HepG2 (cell line): ENCODE measurements at regions not wholly inside any gene's neighbourhood (a gene's known extent, or its start where the extent isn't known, plus 50 kb on each side); places are given as distances from the start of the nearest gene placed in this dataset.

ENCODE experiments used
- BRCA1 ChIP-seq: sonication (generic); formaldehyde crosslinking; IDR thresholded peaks from 2 replicates; pipeline ENCODE4 v1.4.0; 2020; ENCODE audit warnings: missing genetic modification reagents
- EZH2 ChIP-seq: conservative IDR thresholded peaks from 2 replicates; pipeline ENCODE4 v1.6.1; 2012; ENCODE audit warnings: mild to moderate bottlenecking, low read depth, low read length, moderate library complexity
- FOXK1 ChIP-seq: sonication (generic); formaldehyde crosslinking; IDR thresholded peaks from 2 replicates; pipeline ENCODE4 v1.4.0; 2020; ENCODE audit warnings: low read depth, missing genetic modification reagents, borderline replicate concordance
- HOXA9 ChIP-seq: sonication (generic); formaldehyde crosslinking; IDR thresholded peaks from 2 replicates; pipeline ENCODE4 v1.8.1; 2022; ENCODE audit warnings: missing genetic modification reagents, mild to moderate bottlenecking, moderate library complexity, borderline replicate concordance
- MLLT10 ChIP-seq: sonication (generic); formaldehyde crosslinking; IDR thresholded peaks from 2 replicates; pipeline ENCODE4 v1.4.0; 2020; ENCODE audit warnings: missing genetic modification reagents
- NFIB ChIP-seq: sonication (generic); formaldehyde crosslinking; IDR thresholded peaks from 2 replicates; pipeline ENCODE4 v1.9.0; 2021; ENCODE audit warnings: missing genetic modification reagents, mild to moderate bottlenecking, borderline replicate concordance
- NFRKB ChIP-seq: fragments of 450-650 bp; IDR thresholded peaks from 2 replicates; pipeline ENCODE4 v1.6.1; 2017
- PITX1 ChIP-seq: sonication (generic); formaldehyde crosslinking; IDR thresholded peaks from 2 replicates; pipeline ENCODE4 v1.5.1; 2020; ENCODE audit warnings: mild to moderate bottlenecking, missing genetic modification reagents
- POLR2AphosphoS2 ChIP-seq: IDR thresholded peaks from 2 replicates; pipeline ENCODE4 v1.6.1; 2011; ENCODE audit warnings: low read depth, low read length, improper control_type of control experiment
- RFX5 ChIP-seq: IDR thresholded peaks from 2 replicates; pipeline ENCODE4 v1.6.1; 2011; ENCODE audit warnings: low read depth, low read length, improper control_type of control experiment
- SP140L ChIP-seq: sonication (generic); formaldehyde crosslinking; IDR thresholded peaks from 2 replicates; pipeline ENCODE4 v1.4.0; 2020; ENCODE audit warnings: missing genetic modification reagents, borderline replicate concordance
- ZMYM4 ChIP-seq: sonication (generic); formaldehyde crosslinking; IDR thresholded peaks from 2 replicates; pipeline ENCODE4 v1.8.1; 2023; ENCODE audit warnings: mild to moderate bottlenecking, missing genetic modification reagents
- ZNF121 ChIP-seq: sonication (generic); formaldehyde crosslinking; IDR thresholded peaks from 2 replicates; pipeline ENCODE4 v1.5.0; 2020; ENCODE audit warnings: mild to moderate bottlenecking, missing genetic modification reagents
- ZNF207 ChIP-seq: fragments of 450-650 bp; IDR thresholded peaks from 2 replicates; pipeline ENCODE4 v1.6.1; 2016; ENCODE audit warnings: antibody characterized with exemption, borderline replicate concordance
- ZNF317 ChIP-seq: sonication (generic); formaldehyde crosslinking; IDR thresholded peaks from 2 replicates; pipeline ENCODE4 v1.5.0; 2020; ENCODE audit warnings: mild to moderate bottlenecking, missing genetic modification reagents
- ZNF383 ChIP-seq: sonication (generic); formaldehyde crosslinking; IDR thresholded peaks from 2 replicates; pipeline ENCODE4 v1.4.0; 2020; ENCODE audit warnings: missing genetic modification reagents, mild to moderate bottlenecking, borderline replicate concordance
- ZNF451 ChIP-seq: sonication (generic); formaldehyde crosslinking; IDR thresholded peaks from 2 replicates; pipeline ENCODE4 v1.5.0; 2020; ENCODE audit warnings: mild to moderate bottlenecking, missing genetic modification reagents
- ZNF468 ChIP-seq: sonication (generic); formaldehyde crosslinking; IDR thresholded peaks from 2 replicates; pipeline ENCODE4 v1.8.0; 2022; ENCODE audit warnings: mild to moderate bottlenecking, moderate library complexity, missing genetic modification reagents
- ZNF530 ChIP-seq: sonication (generic); formaldehyde crosslinking; IDR thresholded peaks from 2 replicates; pipeline ENCODE4 v1.5.0; 2020; ENCODE audit warnings: low read depth, mild to moderate bottlenecking, missing genetic modification reagents
- ZNF556 ChIP-seq: sonication (generic); formaldehyde crosslinking; IDR thresholded peaks from 2 replicates; pipeline ENCODE4 v1.4.0; 2020; ENCODE audit warnings: mild to moderate bottlenecking, missing genetic modification reagents, borderline replicate concordance
- ZSCAN31 ChIP-seq: sonication (generic); formaldehyde crosslinking; IDR thresholded peaks from 2 replicates; pipeline ENCODE4 v1.5.0; 2020; ENCODE audit warnings: low read depth, mild to moderate bottlenecking, missing genetic modification reagents
- TF ChIP-seq, protein P1 (sequence below): sonication (generic); formaldehyde crosslinking; IDR thresholded peaks from 2 replicates; pipeline ENCODE4 v1.5.0; 2020; ENCODE audit warnings: mild to moderate bottlenecking, missing genetic modification reagents, moderate library complexity
- TF ChIP-seq, protein P2 (sequence below), 2 experiments: sonication (generic) in 1 of 2; formaldehyde crosslinking in 1 of 2; IDR thresholded peaks; 2 replicates each; pipeline versions ENCODE4 v1.6.1 to v1.9.0; 2014 to 2022; ENCODE audit warnings: antibody characterized with exemption in 1 of 2, borderline replicate concordance in 1 of 2, inconsistent platforms in 1 of 2, low read depth in 1 of 2, missing genetic modification reagents in 1 of 2

GRCh38 chr21:39033878-39034589, 149.2 kb downstream of the PSMG1 start (continued):
- TF ChIP-seq ZNF383 (no peak), ZMYM4 (CRISPR knock-in tag) (peak; percentile 95), ZSCAN31 (CRISPR knock-in tag) (peak; percentile 81; the same call in 1 of the 2 replicates), FOXK1 (CRISPR knock-in tag) (peak; percentile 94), ZNF121 (0 out of 2 replicates have a peak, but pooled peaks have one; percentile 21), EZH2 (no peak), ZNF207 (no peak), PITX1 (CRISPR knock-in tag) (peak; percentile 97), RFX5 (no peak), POLR2AphosphoS2 (no peak), ZNF451 (peak; percentile 76; the same call in 1 of the 2 replicates), SP140L (CRISPR knock-in tag) (0 out of 2 replicates have a peak, but pooled peaks have one; percentile 60), BRCA1 (CRISPR knock-in tag) (no peak; the same call in 1 of the 2 replicates), ZNF530 (CRISPR knock-in tag) (no peak), NFRKB (no peak), ZNF317 (CRISPR knock-in tag) (peak; percentile 94), NFIB (CRISPR knock-in tag) (no peak), ZNF468 (CRISPR knock-in tag) (no peak), MLLT10 (CRISPR knock-in tag) (no peak), HOXA9 (CRISPR knock-in tag) (no peak), ZNF556 (CRISPR knock-in tag) (peak; percentile 93; the same call in 1 of the 2 replicates)
- TF ChIP-seq, protein P1, sequence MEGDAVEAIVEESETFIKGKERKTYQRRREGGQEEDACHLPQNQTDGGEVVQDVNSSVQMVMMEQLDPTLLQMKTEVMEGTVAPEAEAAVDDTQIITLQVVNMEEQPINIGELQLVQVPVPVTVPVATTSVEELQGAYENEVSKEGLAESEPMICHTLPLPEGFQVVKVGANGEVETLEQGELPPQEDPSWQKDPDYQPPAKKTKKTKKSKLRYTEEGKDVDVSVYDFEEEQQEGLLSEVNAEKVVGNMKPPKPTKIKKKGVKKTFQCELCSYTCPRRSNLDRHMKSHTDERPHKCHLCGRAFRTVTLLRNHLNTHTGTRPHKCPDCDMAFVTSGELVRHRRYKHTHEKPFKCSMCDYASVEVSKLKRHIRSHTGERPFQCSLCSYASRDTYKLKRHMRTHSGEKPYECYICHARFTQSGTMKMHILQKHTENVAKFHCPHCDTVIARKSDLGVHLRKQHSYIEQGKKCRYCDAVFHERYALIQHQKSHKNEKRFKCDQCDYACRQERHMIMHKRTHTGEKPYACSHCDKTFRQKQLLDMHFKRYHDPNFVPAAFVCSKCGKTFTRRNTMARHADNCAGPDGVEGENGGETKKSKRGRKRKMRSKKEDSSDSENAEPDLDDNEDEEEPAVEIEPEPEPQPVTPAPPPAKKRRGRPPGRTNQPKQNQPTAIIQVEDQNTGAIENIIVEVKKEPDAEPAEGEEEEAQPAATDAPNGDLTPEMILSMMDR (CRISPR knock-in tag): peak; percentile 71
- TF ChIP-seq, protein P2, sequence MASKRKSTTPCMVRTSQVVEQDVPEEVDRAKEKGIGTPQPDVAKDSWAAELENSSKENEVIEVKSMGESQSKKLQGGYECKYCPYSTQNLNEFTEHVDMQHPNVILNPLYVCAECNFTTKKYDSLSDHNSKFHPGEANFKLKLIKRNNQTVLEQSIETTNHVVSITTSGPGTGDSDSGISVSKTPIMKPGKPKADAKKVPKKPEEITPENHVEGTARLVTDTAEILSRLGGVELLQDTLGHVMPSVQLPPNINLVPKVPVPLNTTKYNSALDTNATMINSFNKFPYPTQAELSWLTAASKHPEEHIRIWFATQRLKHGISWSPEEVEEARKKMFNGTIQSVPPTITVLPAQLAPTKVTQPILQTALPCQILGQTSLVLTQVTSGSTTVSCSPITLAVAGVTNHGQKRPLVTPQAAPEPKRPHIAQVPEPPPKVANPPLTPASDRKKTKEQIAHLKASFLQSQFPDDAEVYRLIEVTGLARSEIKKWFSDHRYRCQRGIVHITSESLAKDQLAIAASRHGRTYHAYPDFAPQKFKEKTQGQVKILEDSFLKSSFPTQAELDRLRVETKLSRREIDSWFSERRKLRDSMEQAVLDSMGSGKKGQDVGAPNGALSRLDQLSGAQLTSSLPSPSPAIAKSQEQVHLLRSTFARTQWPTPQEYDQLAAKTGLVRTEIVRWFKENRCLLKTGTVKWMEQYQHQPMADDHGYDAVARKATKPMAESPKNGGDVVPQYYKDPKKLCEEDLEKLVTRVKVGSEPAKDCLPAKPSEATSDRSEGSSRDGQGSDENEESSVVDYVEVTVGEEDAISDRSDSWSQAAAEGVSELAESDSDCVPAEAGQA (IDR thresholded peaks at IDR 0.05; ENCODE audit: low read depth): no peak; the same call in 1 of the 2 replicates
- TF ChIP-seq, protein P2 (CRISPR knock-in tag; IDR thresholded peaks at IDR 0.05; ENCODE audit: borderline replicate concordance): no peak; the same call in 1 of the 2 replicates
